Heart left ventricle (tissue), 13 donors: ENCODE measurements at regions not wholly inside any gene's neighbourhood (a gene's known extent, or its start where the extent isn't known, plus 50 kb on each side); places are given as distances from the start of the nearest gene placed in this dataset.

Experiments used
- CTCF ChIP-seq, 12 donors: fragments of 200-600 bp; sonication (generic) in 4 of 12; IDR thresholded peaks; one replicate each; pipeline versions ENCODE4 v1.5.0 to v1.8.0; 2018 to 2022; ENCODE audit warnings: antibody characterized with exemption in 12 of 12, mild to moderate bottlenecking in 5 of 12
- POLR2A ChIP-seq, 2 donors: fragments of 450-650 bp; IDR thresholded peaks; one replicate each; pipeline ENCODE4 v1.6.1; 2017; ENCODE audit warnings: antibody characterized with exemption in 2 of 2, mild to moderate bottlenecking in 2 of 2, moderate library complexity in 2 of 2
- donor health status: ischemic (EF 13 %, LVEDD 7.1; RV severe dilation, severe dysfunction).
- donor health status: DM: no; HTN: yes; CAD: no.
- donor health status: DM: no; HTN: no; CAD: no.
- donor health status: ischemic (EF 25% LVEDD 6.9; RV normal size, moderate dysfunction).
- donor health status: ischemic (EF 25% LVEDD 5.7; RV mildly dilated, moderate dysfunction).
- donor health status: ischemic (EF 35%, LVEDD 5.7; RV mildly dilated, moderate dysfunction).
- donor health status: nonischemic (EF 11% LVEDD 7.7; RV severe dilation, severe dysfunction).
- donor health status: DM: yes; HTN: yes; CAD: no.
- donor health status: PGD.
- donor health status: ischemic (EF 29% LVEDD 5.4; RV normal size, mild dysfunction).
- donor health status: nonischemic (EF 23%, LVEDD 6.1; RV moderate dilation, normal function).

DNA sequence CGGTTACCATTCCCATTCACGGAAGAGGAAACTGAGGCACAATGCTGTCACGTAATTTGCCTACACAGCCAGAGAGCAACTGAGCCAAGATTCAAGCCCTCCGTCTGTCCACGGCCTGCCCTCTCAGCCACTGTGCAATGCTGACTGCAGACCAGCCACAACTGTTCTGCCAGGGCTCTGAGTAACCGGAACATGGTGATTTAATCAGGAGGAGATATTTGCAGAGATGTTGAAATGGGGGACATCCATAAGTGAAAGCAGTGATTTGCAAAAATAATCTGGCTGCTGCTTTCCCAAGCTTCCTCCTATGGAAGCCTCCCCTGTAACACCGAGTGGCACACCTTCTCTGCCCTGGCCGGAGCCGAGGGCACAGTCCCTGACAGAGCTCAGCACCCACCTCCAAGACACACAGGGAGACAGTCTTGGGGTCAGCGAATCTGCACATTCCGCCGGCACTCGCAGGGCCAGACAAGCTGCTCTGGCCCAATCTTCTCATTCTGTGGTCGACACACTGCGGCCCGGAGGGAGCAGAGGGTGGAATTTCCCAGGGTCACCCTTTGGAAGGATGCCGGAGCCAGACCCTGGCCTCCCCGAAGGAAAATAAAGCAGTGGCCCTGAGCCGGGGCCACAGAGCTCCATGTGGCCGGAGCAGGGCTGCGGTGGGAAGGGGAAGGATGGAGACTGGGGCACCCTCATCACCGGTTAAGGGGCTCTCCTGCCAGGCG lies 158.2 kb upstream of the DIO3 start:
- TF ChIP-seq CTCF (IDR thresholded peaks at IDR 0.05), result no peak
- no peak for TF ChIP-seq POLR2A (IDR thresholded peaks at IDR 0.05)
